HEK293T (cell line): ENCODE measurements at regions not wholly inside any gene's neighbourhood (a gene's known extent, or its start where the extent isn't known, plus 50 kb on each side); places are given as distances from the start of the nearest gene placed in this dataset.

Experiments used
- ARNT ChIP-seq: fragments of 450-650 bp; IDR thresholded peaks from 2 replicates; pipeline ENCODE4 v1.6.1; 2017; ENCODE audit warnings: mild to moderate bottlenecking
- BHLHE40 ChIP-seq: fragments of 450-650 bp; IDR thresholded peaks from 2 replicates; pipeline ENCODE4 v1.6.1; 2016; ENCODE audit warnings: mild to moderate bottlenecking, moderate library complexity, borderline replicate concordance
- CTBP1 ChIP-seq: fragments of 450-650 bp; IDR thresholded peaks from 2 replicates; pipeline ENCODE4 v1.6.1; 2016; ENCODE audit warnings: borderline replicate concordance
- ELF4 ChIP-seq: fragments of 450-650 bp; IDR thresholded peaks from 2 replicates; pipeline ENCODE4 v1.6.1; 2017; ENCODE audit warnings: antibody characterized with exemption
- FOXK2 ChIP-seq: fragments of 450-650 bp; IDR thresholded peaks from 2 replicates; pipeline ENCODE4 v1.6.1; 2016; ENCODE audit warnings: mild to moderate bottlenecking
- HDGF ChIP-seq: fragments of 450-650 bp; IDR thresholded peaks from 2 replicates; pipeline ENCODE4 v1.6.1; 2017; ENCODE audit warnings: antibody characterized with exemption, borderline replicate concordance
- LEF1 ChIP-seq: fragments of 450-650 bp; IDR thresholded peaks from 2 replicates; pipeline ENCODE4 v1.6.1; 2017; ENCODE audit warnings: mild to moderate bottlenecking, borderline replicate concordance
- NFRKB ChIP-seq: fragments of 450-650 bp; IDR thresholded peaks from 2 replicates; pipeline ENCODE4 v1.6.1; 2016; ENCODE audit warnings: mild to moderate bottlenecking, moderate library complexity
- SP1 ChIP-seq: fragments of 450-650 bp; IDR thresholded peaks from 2 replicates; pipeline ENCODE4 v1.6.1; 2017
- SUZ12 ChIP-seq: fragments of 450-650 bp; IDR thresholded peaks from 2 replicates; pipeline ENCODE4 v1.6.1; 2016; ENCODE audit warnings: mild to moderate bottlenecking
- TARDBP ChIP-seq: fragments of 450-650 bp; IDR thresholded peaks from 2 replicates; pipeline ENCODE4 v1.6.1; 2016

GRCh38 chr22:47266329-47266728 lies 503.9 kb downstream of the TBC1D22A start:
- TF ChIP-seq ELF4 (no peak), TARDBP (no peak), NFRKB (no peak), SP1 (no peak), BHLHE40 (no peak), HDGF (no peak), SUZ12 (no peak), CTBP1 (no peak), FOXK2 (no peak), LEF1 (no peak), ARNT (no peak)
